IPS DF 4.7 (cell line): ENCODE measurements at regions not wholly inside any gene's neighbourhood (a gene's known extent, or its start where the extent isn't known, plus 50 kb on each side); places are given as distances from the start of the nearest gene placed in this dataset.

Experiments
- DNase-seq: peaks from one replicate; pipeline ENCODE4 v3.0.0-alpha.2; 2013; ENCODE audit warnings: low spot score; ENCODE audit errors: extremely low read depth

- DNase-seq, result no peak
Observed at GRCh38 chr16:49216593-49216992, 65.0 kb downstream of the CBLN1 start.

GRCh38 chr16:49213594-49213993 lies 68.0 kb downstream of the CBLN1 start:
- DNase-seq, result peak; percentile 41

GRCh38 chr16:49204191-49204590 lies 77.4 kb downstream of the CBLN1 start:
- no peak for DNase-seq

- DNase-seq, result no peak
Observed at GRCh38 chr16:49203361-49203760, 78.3 kb downstream of the CBLN1 start.

GRCh38 chr16:49201118-49201517 lies 80.5 kb downstream of the CBLN1 start:
- no peak for DNase-seq

GRCh38 chr16:49200223-49200820 lies 81.3 kb downstream of the CBLN1 start:
- DNase-seq, result no peak

- DNase-seq, result no peak
Observed at GRCh38 chr16:49195237-49195548, 86.4 kb downstream of the CBLN1 start.

GRCh38 chr16:49194537-49195236 lies 87.0 kb downstream of the CBLN1 start:
- no peak for DNase-seq

- no peak for DNase-seq
Observed at GRCh38 chr16:49193596-49193995, 88.0 kb downstream of the CBLN1 start.

- DNase-seq, result no peak
Observed at GRCh38 chr16:49189286-49189685, 92.4 kb downstream of the CBLN1 start.

- peak; percentile 25 for DNase-seq
Observed at GRCh38 chr16:49183911-49184310, 97.7 kb downstream of the CBLN1 start.

- no peak for DNase-seq
Observed at GRCh38 chr16:49181791-49182518, 99.7 kb downstream of the CBLN1 start.

- DNase-seq, result no peak
Observed at GRCh38 chr16:49179714-49180330, 101.8 kb downstream of the CBLN1 start.

- DNase-seq, result no peak
Observed at GRCh38 chr16:49168126-49168525, 113.5 kb downstream of the CBLN1 start.

GRCh38 chr16:49165025-49165424 lies 116.6 kb downstream of the CBLN1 start:
- DNase-seq, result no peak

GRCh38 chr16:49161191-49161590 lies 120.4 kb downstream of the CBLN1 start:
- DNase-seq, result no peak

- peak; percentile 62 for DNase-seq
Observed at GRCh38 chr16:49158029-49158642, 123.5 kb downstream of the CBLN1 start.

GRCh38 chr16:49150341-49150740 lies 131.3 kb downstream of the CBLN1 start:
- DNase-seq, result no peak

GRCh38 chr16:49148410-49148809 lies 133.2 kb downstream of the CBLN1 start:
- no peak for DNase-seq

- no peak for DNase-seq
Observed at GRCh38 chr16:49140618-49141017, 141.0 kb downstream of the CBLN1 start.

- no peak for DNase-seq
Observed at GRCh38 chr16:49130397-49130796, 151.2 kb downstream of the CBLN1 start.

- DNase-seq, result no peak
Observed at GRCh38 chr16:49129935-49130334, 151.7 kb downstream of the CBLN1 start.
